Loucy (cell line): ENCODE measurements at regions not wholly inside any gene's neighbourhood (a gene's known extent, or its start where the extent isn't known, plus 50 kb on each side); places are given as distances from the start of the nearest gene placed in this dataset.

Experiments
- CTCF ChIP-seq: fragments of 200-600 bp; sonication (generic); conservative IDR thresholded peaks from 2 replicates; pipeline ENCODE4 v1.5.1; 2014; ENCODE audit warnings: mild to moderate bottlenecking, antibody characterized with exemption, low read length
- EZH2phosphoT487 ChIP-seq: fragments of 200-600 bp; IDR thresholded peaks from 2 replicates; pipeline ENCODE4 v1.6.1; 2018; ENCODE audit warnings: antibody characterized with exemption, mild to moderate bottlenecking, moderate library complexity, borderline replicate concordance

GRCh38 chr7:156516791-156517378 lies 123.7 kb upstream of the RNF32 start:
- TF ChIP-seq CTCF (no peak), EZH2phosphoT487 (no peak)
